ENCODE measurements at regions not wholly inside any gene's neighbourhood (a gene's known extent, or its start where the extent isn't known, plus 50 kb on each side); places are given as distances from the start of the nearest gene placed in this dataset.

- Histone ChIP-seq H3K36me3 (ENCODE audit: control insufficient read depth in 3 of 3, insufficient read depth in 3 of 3, low read length in 3 of 3) (no peaks in the 10 kb centered on the region), H3K27me3 (ENCODE audit: control insufficient read depth in 3 of 3, insufficient read depth in 3 of 3, low read length in 3 of 3) (peaks cover 0 to 14% (median 12%) of the 10 kb centered on the region in 3 donors), H3K9me3 (ENCODE audit: control insufficient read depth in 3 of 3, low read length in 3 of 3) (no peaks in the 10 kb centered on the region), H3K27ac (ENCODE audit: low read depth, low read length) (no peak overlapping the region), H3K9ac (ENCODE audit: low read depth in 1 of 3, low read length in 3 of 3) (no peak overlapping the region), H3K4me3 (ENCODE audit: low read length in 3 of 3) (no peak overlapping the region), H3K4me1 (ENCODE audit: control insufficient read depth in 3 of 3, insufficient read depth in 3 of 3, low read length in 3 of 3) (peaks cover 6 to 15% (median 14%) of the 10 kb centered on the region in 3 donors)
Measured at GRCh38 chr15:70257573-70258248, 160.0 kb upstream of the TLE3 start.

- no peak overlapping the region for H3K27ac ChIP-seq (ENCODE audit: low read depth, low read length)
- no peak overlapping the region for H3K4me3 ChIP-seq (ENCODE audit: low read length in 3 of 3)
- H3K9ac ChIP-seq (ENCODE audit: low read depth in 1 of 3, low read length in 3 of 3) = no peak overlapping the region
- H3K36me3 ChIP-seq (ENCODE audit: control insufficient read depth in 3 of 3, insufficient read depth in 3 of 3, low read length in 3 of 3) = no peaks in the 10 kb centered on the region
- H3K9me3 ChIP-seq (ENCODE audit: control insufficient read depth in 3 of 3, low read length in 3 of 3) = no peaks in the 10 kb centered on the region
- H3K27me3 ChIP-seq (ENCODE audit: control insufficient read depth in 3 of 3, insufficient read depth in 3 of 3, low read length in 3 of 3) = peaks cover 0 to 14% (median 12%) of the 10 kb centered on the region in 3 donors
- H3K4me1 ChIP-seq (ENCODE audit: control insufficient read depth in 3 of 3, insufficient read depth in 3 of 3, low read length in 3 of 3) = peaks cover 6 to 14% (median 13%) of the 10 kb centered on the region in 3 donors
Measured at GRCh38 chr15:70257047-70257446, 159.3 kb upstream of the TLE3 start.

GRCh38 chr15:70254311-70254869 is 156.7 kb upstream of the TLE3 start:
- peaks cover 0 to 14% (median 12%) of the 10 kb centered on the region in 3 donors for H3K27me3 ChIP-seq (ENCODE audit: control insufficient read depth in 3 of 3, insufficient read depth in 3 of 3, low read length in 3 of 3)
- H3K4me3 ChIP-seq (ENCODE audit: low read length in 3 of 3) = no peak overlapping the region
- H3K9ac ChIP-seq (ENCODE audit: low read depth in 1 of 3, low read length in 3 of 3) = no peak overlapping the region
- no peak overlapping the region for H3K27ac ChIP-seq (ENCODE audit: low read depth, low read length)
- H3K4me1 ChIP-seq (ENCODE audit: control insufficient read depth in 3 of 3, insufficient read depth in 3 of 3, low read length in 3 of 3) = peaks cover 6 to 14% (median 13%) of the 10 kb centered on the region in 3 donors
- H3K9me3 ChIP-seq (ENCODE audit: control insufficient read depth in 3 of 3, low read length in 3 of 3) = no peaks in the 10 kb centered on the region
- no peaks in the 10 kb centered on the region for H3K36me3 ChIP-seq (ENCODE audit: control insufficient read depth in 3 of 3, insufficient read depth in 3 of 3, low read length in 3 of 3)

- H3K4me1 ChIP-seq (ENCODE audit: control insufficient read depth in 3 of 3, insufficient read depth in 3 of 3, low read length in 3 of 3) = peaks cover 3 to 7% (median 6%) of the 10 kb centered on the region in 3 donors
- peaks cover 0 to 14% (median 12%) of the 10 kb centered on the region in 3 donors for H3K27me3 ChIP-seq (ENCODE audit: control insufficient read depth in 3 of 3, insufficient read depth in 3 of 3, low read length in 3 of 3)
- H3K36me3 ChIP-seq (ENCODE audit: control insufficient read depth in 3 of 3, insufficient read depth in 3 of 3, low read length in 3 of 3) = no peaks in the 10 kb centered on the region
- H3K4me3 ChIP-seq (ENCODE audit: low read length in 3 of 3) = no peak overlapping the region
- no peak overlapping the region for H3K27ac ChIP-seq (ENCODE audit: low read depth, low read length)
- no peaks in the 10 kb centered on the region for H3K9me3 ChIP-seq (ENCODE audit: control insufficient read depth in 3 of 3, low read length in 3 of 3)
- H3K9ac ChIP-seq (ENCODE audit: low read depth in 1 of 3, low read length in 3 of 3) = no peak overlapping the region
Measured at GRCh38 chr15:70253461-70254156, 155.9 kb upstream of the TLE3 start.

GRCh38 chr15:70252951-70253320 is 155.2 kb upstream of the TLE3 start:
- H3K27me3 ChIP-seq (ENCODE audit: control insufficient read depth in 3 of 3, insufficient read depth in 3 of 3, low read length in 3 of 3) = peaks cover 0 to 14% (median 9%) of the 10 kb centered on the region in 3 donors
- H3K4me3 ChIP-seq (ENCODE audit: low read length in 3 of 3) = no peak overlapping the region
- no peak overlapping the region for H3K27ac ChIP-seq (ENCODE audit: low read depth, low read length)
- no peaks in the 10 kb centered on the region for H3K9me3 ChIP-seq (ENCODE audit: control insufficient read depth in 3 of 3, low read length in 3 of 3)
- no peaks in the 10 kb centered on the region for H3K36me3 ChIP-seq (ENCODE audit: control insufficient read depth in 3 of 3, insufficient read depth in 3 of 3, low read length in 3 of 3)
- H3K4me1 ChIP-seq (ENCODE audit: control insufficient read depth in 3 of 3, insufficient read depth in 3 of 3, low read length in 3 of 3) = peaks cover 0 to 4% (median 0%) of the 10 kb centered on the region in 3 donors
- no peak overlapping the region for H3K9ac ChIP-seq (ENCODE audit: low read depth in 1 of 3, low read length in 3 of 3)

GRCh38 chr15:70252056-70252950 is 154.6 kb upstream of the TLE3 start:
- Histone ChIP-seq H3K9ac (ENCODE audit: low read depth in 1 of 3, low read length in 3 of 3) (no peak overlapping the region), H3K9me3 (ENCODE audit: control insufficient read depth in 3 of 3, low read length in 3 of 3) (no peaks in the 10 kb centered on the region), H3K27ac (ENCODE audit: low read depth, low read length) (no peak overlapping the region), H3K27me3 (ENCODE audit: control insufficient read depth in 3 of 3, insufficient read depth in 3 of 3, low read length in 3 of 3) (peaks cover 0 to 16% (median 3%) of the 10 kb centered on the region in 3 donors), H3K36me3 (ENCODE audit: control insufficient read depth in 3 of 3, insufficient read depth in 3 of 3, low read length in 3 of 3) (no peaks in the 10 kb centered on the region), H3K4me1 (ENCODE audit: control insufficient read depth in 3 of 3, insufficient read depth in 3 of 3, low read length in 3 of 3) (peaks cover 0 to 2% (median 0%) of the 10 kb centered on the region in 3 donors), H3K4me3 (ENCODE audit: low read length in 3 of 3) (no peak overlapping the region)

- H3K27ac ChIP-seq (ENCODE audit: low read depth, low read length) = no peak overlapping the region
- H3K9ac ChIP-seq (ENCODE audit: low read depth in 1 of 3, low read length in 3 of 3) = no peak overlapping the region
- H3K9me3 ChIP-seq (ENCODE audit: control insufficient read depth in 3 of 3, low read length in 3 of 3) = no peaks in the 10 kb centered on the region
- H3K27me3 ChIP-seq (ENCODE audit: control insufficient read depth in 3 of 3, insufficient read depth in 3 of 3, low read length in 3 of 3) = peaks cover 0 to 16% (median 3%) of the 10 kb centered on the region in 3 donors
- no peak overlapping the region for H3K4me3 ChIP-seq (ENCODE audit: low read length in 3 of 3)
- no peaks in the 10 kb centered on the region for H3K36me3 ChIP-seq (ENCODE audit: control insufficient read depth in 3 of 3, insufficient read depth in 3 of 3, low read length in 3 of 3)
- peaks cover 0 to 7% (median 2%) of the 10 kb centered on the region in 3 donors for H3K4me1 ChIP-seq (ENCODE audit: control insufficient read depth in 3 of 3, insufficient read depth in 3 of 3, low read length in 3 of 3)
Measured at GRCh38 chr15:70251246-70251990, 153.7 kb upstream of the TLE3 start.

GRCh38 chr15:70250208-70251201 is 152.8 kb upstream of the TLE3 start:
- Histone ChIP-seq H3K9me3 (ENCODE audit: control insufficient read depth in 3 of 3, low read length in 3 of 3) (no peaks in the 10 kb centered on the region), H3K27me3 (ENCODE audit: control insufficient read depth in 3 of 3, insufficient read depth in 3 of 3, low read length in 3 of 3) (peaks cover 0 to 11% (median 0%) of the 10 kb centered on the region in 3 donors), H3K27ac (ENCODE audit: low read depth, low read length) (no peak overlapping the region), H3K36me3 (ENCODE audit: control insufficient read depth in 3 of 3, insufficient read depth in 3 of 3, low read length in 3 of 3) (no peaks in the 10 kb centered on the region), H3K4me3 (ENCODE audit: low read length in 3 of 3) (no peak overlapping the region), H3K9ac (ENCODE audit: low read depth in 1 of 3, low read length in 3 of 3) (no peak overlapping the region), H3K4me1 (ENCODE audit: control insufficient read depth in 3 of 3, insufficient read depth in 3 of 3, low read length in 3 of 3) (peaks cover 0 to 10% (median 5%) of the 10 kb centered on the region in 3 donors)

Data from skeletal muscle tissue (tissue), 3 donors.